GM21526 (cell line): ENCODE measurements at regions not wholly inside any gene's neighbourhood (a gene's known extent, or its start where the extent isn't known, plus 50 kb on each side); places are given as distances from the start of the nearest gene placed in this dataset.

Experiments
- ATAC-seq: cut with Tn5 transposase; IDR thresholded peaks from one replicate; pipeline ENCODE4 v1.9.1; 2021; ENCODE audit warnings: moderate library complexity; ENCODE audit not compliant: unreplicated experiment, low FRiP score

- no peak for ATAC-seq
Measured at GRCh38 chr11:8325591-8326304, 62.1 kb upstream of the LMO1 start.

- no peak for ATAC-seq
Measured at GRCh38 chr11:8323161-8323935, 59.7 kb upstream of the LMO1 start.

- ATAC-seq: no peak
Measured at GRCh38 chr11:8321876-8322275, 58.2 kb upstream of the LMO1 start.

GRCh38 chr11:8320076-8320475, 56.4 kb upstream of the LMO1 start:
- no peak for ATAC-seq

- ATAC-seq: no peak
Measured at GRCh38 chr11:8318536-8318935, 54.9 kb upstream of the LMO1 start.

- no peak for ATAC-seq
Measured at GRCh38 chr11:8317159-8317558, 53.5 kb upstream of the LMO1 start.

GRCh38 chr11:8315954-8316353, 52.3 kb upstream of the LMO1 start:
- no peak for ATAC-seq

GRCh38 chr11:8315463-8315862, 51.8 kb upstream of the LMO1 start:
- no peak for ATAC-seq

GRCh38 chr11:8314916-8315315, 51.2 kb upstream of the LMO1 start:
- no peak for ATAC-seq

GRCh38 chr11:8313504-8314090, 49.9 kb upstream of the LMO1 start:
- ATAC-seq: no peak
